ENCODE measurements at regions not wholly inside any gene's neighbourhood (a gene's known extent, or its start where the extent isn't known, plus 50 kb on each side); places are given as distances from the start of the nearest gene placed in this dataset.

DNA sequence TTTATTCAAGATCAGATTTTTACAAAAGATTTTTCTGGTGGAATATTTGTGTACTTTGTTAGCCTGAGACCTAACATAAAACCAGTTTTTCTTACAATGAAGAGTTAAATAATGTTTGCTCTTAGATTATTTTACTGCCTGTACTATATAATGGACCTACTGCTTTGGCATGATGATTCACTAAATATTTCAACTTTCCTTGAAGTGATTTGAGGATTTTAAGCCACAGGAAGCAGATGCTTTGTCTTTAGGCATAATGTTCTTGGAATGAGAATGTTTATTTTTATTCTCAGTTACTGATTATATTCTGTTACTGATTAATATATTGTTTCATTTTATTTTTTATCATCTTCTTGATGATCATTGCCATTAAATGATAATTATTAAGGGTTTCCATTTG is 175.3 kb upstream of the LRP1B start:
- TF ChIP-seq, protein P1, sequence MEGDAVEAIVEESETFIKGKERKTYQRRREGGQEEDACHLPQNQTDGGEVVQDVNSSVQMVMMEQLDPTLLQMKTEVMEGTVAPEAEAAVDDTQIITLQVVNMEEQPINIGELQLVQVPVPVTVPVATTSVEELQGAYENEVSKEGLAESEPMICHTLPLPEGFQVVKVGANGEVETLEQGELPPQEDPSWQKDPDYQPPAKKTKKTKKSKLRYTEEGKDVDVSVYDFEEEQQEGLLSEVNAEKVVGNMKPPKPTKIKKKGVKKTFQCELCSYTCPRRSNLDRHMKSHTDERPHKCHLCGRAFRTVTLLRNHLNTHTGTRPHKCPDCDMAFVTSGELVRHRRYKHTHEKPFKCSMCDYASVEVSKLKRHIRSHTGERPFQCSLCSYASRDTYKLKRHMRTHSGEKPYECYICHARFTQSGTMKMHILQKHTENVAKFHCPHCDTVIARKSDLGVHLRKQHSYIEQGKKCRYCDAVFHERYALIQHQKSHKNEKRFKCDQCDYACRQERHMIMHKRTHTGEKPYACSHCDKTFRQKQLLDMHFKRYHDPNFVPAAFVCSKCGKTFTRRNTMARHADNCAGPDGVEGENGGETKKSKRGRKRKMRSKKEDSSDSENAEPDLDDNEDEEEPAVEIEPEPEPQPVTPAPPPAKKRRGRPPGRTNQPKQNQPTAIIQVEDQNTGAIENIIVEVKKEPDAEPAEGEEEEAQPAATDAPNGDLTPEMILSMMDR (IDR thresholded peaks at IDR 0.05; ENCODE audit: control extremely low read depth in 1 of 3, insufficient read depth in 1 of 3, low read depth in 1 of 3, low read length in 3 of 3), result no peak
- TF ChIP-seq SP2 (IDR thresholded peaks at IDR 0.05; ENCODE audit: low read length), result no peak
- TF ChIP-seq SP4 (IDR thresholded peaks at IDR 0.05; ENCODE audit: low read length), result no peak
- TF ChIP-seq EP300 (IDR thresholded peaks at IDR 0.05; ENCODE audit: borderline replicate concordance in 1 of 2, low read depth in 2 of 2, low read length in 2 of 2), result no peak

Measured in H1 (cell line).